NCI-H446 treated with DMSO at 0.1 percent for 48 hours (cell line): ENCODE measurements at regions not wholly inside any gene's neighbourhood (a gene's known extent, or its start where the extent isn't known, plus 50 kb on each side); places are given as distances from the start of the nearest gene placed in this dataset.
A peak's percentile ranks its signal among the peaks of the same experiment; 100 is the strongest.
"Not testable (repeated sequence)": the region's sequence is repeated elsewhere in the genome, so short reads cannot be mapped to it uniquely, and the experiment has no call there.

Experiments used
- DNase-seq: peaks from one replicate; lab custom pipeline; 2025; lab: John Stamatoyannopoulos, UW

DNA sequence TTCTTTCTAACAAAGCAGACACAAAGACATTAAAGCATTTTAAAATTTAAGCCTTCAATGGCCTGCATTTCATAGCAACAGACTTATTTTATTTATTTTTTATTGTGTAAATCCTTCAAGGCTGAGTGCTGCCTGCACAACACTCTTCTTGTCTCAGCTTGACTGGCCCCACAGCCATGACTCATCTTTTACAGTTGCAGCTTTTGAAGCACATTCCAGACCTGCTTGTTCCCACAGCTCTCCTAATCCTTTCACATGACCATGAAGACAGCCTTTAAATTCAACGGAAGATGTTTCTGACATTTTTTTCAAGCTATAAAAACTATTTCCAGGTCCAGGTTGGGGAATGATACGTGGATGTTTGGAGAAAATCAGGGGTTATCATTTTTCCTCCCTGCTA is 276.9 kb upstream of the TACR3 start:
- DNase-seq = peak; percentile 76

DNA sequence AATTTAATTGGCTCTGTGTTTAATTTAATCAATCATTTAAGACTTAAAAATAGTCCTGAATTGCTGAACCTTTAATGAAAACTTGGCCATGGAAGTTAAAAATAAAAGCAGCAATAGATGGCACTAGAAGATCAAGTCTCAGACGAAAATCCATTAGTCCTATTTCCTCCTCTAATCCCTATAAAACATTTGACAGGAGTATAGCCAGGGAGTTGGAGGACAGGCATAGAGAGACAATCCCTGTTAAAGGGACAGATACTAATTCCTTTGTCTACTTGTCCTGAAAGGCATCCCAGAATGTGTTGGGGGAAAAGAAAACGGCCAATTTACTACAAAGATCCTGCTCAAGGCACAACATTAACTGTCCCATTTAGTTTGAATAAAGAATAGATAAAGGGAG is 276.3 kb upstream of the TACR3 start:
- peak; percentile 69 for DNase-seq

DNA sequence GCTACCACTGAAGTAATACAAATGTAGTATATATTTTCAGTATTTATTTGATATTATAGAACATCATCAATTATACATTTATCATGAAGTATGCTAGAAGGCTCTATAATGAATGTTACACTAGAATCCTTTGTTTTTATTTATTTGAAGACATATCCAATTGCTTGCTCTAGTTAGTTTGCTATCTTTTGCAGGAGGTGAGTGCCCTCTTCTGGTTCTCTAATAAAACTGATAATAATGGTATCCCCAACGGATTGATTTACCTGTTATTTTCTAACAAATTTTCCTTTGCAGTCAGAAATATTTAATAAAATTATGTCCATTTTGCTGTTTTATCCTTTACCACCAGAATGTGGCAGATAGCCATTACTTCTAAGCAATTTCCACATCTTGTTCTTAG is 274.3 kb upstream of the TACR3 start:
- peak; percentile 23 for DNase-seq

DNA sequence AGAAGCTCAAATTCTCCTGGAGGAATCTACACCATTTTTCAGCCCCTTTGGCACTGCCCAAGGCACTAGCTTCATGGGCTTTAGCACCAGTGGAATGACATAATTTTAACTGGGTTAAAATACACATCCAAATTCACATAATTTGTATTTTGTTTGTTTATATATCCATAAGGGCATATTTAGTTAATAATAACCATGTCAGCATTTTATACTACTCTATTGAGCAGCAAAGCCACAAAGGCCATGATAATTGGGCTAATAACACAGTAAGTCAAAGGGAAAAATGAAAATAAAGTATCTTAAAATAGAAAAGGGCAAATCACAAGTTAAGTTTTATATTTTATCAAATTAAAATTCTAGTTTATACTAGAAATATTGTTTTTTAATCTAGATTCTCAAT is 262.7 kb upstream of the TACR3 start:
- no peak for DNase-seq

DNA sequence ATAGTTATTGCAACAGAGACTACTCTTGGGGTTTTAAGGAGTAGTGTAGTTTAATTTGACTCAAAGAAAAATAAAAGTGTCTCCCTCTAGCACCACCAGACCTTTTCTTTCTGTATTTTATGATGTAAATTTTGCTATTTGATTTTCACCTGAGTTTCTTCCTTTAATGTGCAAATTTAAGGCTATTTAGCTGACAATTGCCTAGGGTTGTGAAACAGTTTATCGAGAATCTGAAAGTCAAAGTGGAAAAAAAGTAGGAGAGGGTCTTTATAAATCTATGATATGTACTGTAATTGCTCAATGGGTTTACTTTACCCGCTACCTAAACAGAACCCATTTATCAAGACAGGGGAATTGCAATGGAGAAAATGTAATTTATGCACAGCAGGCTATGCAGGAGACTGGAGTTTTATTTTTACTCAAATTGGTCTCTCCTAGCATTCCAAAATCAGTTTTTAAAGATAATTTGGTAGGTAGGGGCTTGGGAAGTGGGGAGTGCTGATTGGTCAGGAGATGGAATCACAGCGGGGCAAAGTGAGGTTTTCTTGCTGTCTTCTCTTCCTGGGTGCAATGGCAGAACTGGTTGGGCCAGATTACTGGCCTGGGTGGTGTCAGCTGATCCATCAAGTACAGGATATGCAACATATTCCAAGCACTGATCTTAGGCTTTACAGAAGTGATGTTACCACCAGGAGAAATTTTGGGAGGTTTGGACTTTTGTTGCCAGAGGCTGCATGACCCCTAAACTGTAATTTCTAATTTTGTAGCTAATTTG is 228.6 kb upstream of the TACR3 start:
- no peak for DNase-seq

DNA sequence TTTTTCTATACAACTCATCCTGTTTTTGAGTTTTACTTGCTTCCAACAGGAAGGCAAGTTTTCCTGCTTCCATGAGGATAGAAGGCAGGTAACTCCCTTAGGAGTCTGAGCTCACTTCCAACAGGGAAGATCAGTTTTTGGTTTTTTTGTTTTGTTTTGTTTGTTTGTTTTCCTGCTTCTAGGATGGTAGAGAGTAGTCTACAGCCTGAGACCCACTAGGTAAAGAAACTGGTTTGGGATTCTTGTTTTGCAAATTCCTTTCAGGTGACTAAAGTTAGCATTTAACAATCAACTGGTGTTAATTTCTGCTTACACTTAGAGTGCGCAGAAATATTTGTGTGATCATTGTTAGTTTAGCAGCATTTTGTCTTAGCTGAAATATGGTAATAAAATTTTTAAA is 227.8 kb upstream of the TACR3 start:
- DNase-seq = no peak

DNA sequence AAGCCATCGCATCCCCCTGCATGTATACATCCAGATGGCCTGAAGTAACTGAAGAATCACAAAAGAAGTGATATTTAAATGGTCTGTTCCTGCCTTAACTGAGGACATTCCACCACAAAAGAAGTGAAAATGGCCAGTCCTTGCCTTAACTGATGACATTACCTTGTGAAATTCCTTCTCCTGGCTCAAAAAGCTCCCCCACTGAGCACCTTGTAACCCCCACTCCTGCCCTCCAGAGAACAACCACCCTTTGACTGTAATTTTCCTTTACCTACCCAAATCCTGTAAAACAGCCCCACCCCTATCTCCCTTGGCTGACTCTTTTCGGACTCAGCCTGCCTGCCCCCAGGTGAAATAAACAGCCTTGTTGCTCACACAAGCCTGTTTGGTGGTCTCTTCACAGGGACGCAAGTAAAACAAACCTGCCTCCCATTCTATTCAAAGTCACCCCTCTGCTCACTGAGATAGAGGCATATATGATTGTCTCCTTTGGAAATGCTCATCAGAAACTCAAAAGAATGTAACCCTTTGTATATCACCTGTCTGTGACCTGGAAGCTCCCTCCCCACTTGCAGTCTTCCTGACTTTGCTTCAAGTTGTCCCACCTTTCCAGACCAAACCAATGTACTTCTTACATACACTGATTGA is 227.0 kb upstream of the TACR3 start:
- not testable (repeated sequence) for DNase-seq

DNA sequence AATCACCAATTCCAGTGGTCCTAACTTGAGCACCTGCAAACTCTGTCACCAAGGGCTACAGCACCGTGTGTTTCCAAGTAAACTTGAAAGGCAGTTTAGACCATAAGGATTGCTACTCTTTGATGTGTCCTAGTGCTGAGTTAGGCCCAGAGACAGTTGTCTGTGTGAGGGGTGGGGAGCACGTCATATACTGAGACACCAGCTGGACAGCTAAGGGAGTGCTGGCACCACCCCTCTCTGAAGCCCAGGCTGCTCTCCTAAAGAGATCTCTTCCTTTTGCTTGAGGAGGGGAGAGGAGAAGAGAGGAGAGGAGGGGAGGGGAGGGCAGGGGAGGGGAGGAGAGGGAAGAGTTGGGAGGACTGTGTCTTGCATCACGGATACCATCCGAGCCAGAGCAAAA is 218.7 kb upstream of the TACR3 start:
- DNase-seq = no peak

DNA sequence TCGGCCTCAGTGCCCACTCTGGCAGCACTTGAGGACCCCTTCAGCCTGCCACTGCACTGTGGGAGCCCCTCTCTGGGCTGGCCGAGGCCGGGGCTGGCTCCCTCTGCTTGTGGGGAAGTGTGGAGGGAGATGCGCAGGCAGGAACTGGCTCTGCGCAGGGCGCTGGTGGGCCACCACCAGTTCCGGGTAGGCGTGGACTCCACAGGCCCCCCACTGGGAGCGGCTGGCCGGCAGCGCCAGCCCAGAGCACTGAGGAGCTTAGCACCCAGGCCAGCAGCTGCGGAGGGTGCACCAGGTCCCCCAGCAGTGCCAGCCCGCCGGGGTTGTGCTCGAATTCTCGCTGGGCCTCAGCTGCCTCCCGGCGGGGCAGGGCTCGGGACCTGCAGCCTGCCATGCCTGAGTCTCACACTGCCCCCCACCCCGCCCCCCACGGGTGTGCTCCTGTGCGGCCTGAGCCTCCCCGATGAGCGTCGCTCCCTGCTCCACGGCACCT is 216.9 kb upstream of the TACR3 start:
- DNase-seq = no peak

DNA sequence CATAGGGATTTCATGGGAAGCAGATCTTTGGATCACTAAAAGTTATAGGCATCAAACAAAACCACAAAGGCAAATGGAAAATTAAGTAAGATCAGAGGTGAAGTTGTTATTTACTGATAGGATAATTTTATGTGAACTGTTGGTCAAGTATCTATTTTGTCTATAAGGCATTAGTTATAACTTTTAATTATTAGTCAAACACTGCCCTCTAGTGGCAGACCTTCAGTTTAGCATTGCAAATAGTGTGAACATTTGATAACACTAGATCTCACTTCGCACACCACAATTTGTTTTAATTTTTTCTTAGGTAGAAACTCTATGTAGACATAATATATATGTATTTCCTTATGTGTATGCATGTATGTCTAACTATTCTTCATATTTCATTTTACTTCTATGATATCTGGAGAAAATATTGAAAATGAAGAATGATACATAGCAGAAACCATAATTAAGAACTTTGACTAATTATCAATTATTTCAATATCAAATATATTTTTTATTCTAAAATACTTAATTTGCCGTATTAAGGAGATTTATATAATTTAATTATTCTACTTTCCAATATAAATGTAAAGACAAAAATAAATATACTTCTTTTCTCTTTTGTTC is 214.5 kb upstream of the TACR3 start:
- peak; percentile 29 for DNase-seq

DNA sequence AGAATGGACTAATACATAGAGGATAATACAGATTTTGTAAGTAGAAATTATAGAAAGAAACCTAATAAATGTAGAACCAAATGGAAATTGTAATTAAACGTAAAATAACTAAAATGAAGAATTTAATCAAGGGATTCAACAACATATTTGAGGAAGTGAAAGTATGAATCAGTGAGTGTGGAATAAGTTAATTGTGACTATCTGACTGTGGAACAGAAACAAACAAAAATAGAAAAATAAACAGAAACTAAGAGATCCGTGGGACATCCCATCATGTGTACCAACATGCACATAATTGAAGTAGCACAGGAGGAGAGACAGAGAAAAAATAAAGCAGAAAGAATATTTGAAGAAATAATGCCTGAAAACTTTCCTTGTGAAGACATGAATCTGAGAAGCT is 208.6 kb upstream of the TACR3 start:
- DNase-seq = no peak

DNA sequence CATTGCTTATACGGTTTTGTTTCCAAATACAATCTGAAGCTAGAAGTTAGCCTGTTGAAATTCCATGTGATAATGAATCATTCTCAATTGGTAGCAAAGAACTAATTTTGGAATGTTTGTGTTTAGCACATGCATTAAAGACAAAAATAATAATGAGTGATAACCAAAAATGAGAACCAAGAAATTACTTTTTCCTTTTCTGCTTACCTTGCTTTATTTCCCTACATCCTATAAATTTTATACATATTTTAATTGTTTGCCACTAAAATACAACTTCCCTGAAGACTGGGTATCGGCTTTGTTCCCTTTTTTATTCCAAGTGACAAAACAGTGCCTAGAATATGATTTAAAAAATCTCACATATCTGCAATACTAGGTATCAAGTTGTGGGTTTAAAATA is 203.8 kb upstream of the TACR3 start:
- no peak for DNase-seq

DNA sequence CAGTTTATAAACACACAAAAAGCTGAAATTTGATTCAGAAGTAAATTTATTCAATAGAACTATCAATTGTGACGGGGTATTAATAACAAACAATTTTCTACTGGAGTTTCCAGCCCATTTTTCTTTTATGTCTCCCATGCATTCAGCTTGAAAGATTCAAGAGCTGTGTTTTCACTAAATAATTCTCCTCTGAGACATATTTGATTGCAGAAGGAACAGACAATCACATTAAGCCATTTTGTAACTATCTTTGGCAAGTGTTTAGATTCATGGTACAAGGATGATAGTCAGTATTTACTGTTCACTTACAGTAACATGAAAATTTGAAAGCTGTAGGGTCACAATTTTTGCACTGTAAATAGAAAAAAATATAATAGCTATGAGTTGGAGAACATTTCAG is 198.4 kb upstream of the TACR3 start:
- no peak for DNase-seq

DNA sequence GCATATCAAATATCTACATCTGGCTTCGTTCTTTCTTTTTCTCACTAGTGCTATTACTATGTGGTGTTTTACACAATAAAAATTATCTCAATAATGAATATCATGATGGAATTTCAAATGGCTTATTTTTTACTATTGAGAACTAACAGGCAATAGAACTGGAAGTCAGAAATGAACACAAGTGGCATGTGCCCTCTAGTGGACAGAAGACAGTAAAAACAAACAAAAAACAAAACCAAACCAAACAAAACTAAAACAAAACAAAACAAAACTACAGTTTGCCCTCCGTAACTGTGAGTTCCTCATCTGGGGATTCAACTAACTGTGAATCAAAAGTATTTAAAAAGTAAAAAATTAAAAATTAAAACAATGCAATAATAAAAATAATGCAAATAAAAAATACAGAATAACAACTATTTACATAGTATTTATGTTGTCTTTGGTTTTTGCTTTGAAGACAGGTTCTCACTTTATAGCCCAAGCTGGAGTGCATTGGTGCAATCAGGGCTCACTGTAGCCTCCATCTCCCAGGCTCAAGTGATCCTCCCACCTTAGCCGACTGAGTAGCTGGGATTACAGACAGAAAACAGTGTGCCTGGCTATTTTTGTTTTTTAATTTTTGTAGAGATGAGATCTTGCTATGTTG is 195.6 kb upstream of the TACR3 start:
- DNase-seq = peak; percentile 14

DNA sequence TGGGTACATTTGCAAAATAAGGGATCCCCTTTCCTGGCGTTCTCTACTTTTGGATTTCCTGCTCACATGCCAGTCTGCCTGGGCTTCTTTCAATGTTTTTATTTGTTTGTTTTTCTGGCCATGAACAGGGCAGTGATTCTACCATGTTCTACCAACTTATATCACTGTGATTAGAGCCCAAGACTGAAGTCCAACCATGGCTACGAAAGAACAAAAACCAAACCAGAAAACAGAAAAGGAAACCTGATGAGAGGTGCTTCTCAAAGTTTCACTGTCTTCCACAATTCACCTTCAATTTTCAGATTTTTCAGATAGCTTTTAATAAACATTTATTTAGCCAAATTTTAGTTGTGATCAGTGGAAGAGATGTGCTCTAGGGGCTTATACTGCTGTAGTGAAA is 187.6 kb upstream of the TACR3 start:
- no peak for DNase-seq

DNA sequence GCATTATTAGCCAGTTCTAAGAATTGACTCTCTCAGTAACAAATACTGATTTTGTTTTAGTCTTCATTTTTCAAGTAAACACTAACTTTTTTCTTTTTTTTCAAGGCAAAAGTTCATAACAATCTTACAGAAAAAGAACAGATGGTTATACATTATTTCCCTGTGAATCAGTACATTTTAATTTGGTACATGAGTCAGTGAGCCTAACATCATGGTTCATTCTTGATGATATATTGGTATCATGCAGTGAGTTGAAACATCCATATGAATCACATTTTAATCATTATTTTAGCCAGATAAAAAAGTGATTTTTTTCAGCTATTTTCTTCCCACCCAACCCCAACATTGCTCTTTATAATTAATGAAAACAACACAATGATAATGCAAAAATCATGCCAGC is 184.3 kb upstream of the TACR3 start:
- DNase-seq = peak; percentile 48

DNA sequence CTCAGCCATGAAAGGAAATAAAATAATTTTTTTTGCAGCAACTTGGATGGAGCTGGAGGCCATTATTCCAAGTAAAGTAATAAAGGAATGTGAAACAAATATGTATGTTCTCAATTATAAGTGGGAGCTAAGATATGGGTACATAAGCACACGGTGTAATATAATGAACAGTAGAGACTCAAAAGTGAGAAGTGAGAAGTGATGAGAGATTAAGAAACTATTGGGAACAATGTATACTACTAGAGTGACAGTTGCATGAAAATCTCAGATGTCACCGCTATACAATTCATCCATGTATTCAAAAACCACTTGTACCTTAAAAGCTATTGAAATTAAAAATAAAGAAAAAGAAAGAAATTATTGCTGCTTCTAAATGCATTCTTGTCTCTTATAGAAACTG is 182.9 kb upstream of the TACR3 start:
- DNase-seq = no peak

DNA sequence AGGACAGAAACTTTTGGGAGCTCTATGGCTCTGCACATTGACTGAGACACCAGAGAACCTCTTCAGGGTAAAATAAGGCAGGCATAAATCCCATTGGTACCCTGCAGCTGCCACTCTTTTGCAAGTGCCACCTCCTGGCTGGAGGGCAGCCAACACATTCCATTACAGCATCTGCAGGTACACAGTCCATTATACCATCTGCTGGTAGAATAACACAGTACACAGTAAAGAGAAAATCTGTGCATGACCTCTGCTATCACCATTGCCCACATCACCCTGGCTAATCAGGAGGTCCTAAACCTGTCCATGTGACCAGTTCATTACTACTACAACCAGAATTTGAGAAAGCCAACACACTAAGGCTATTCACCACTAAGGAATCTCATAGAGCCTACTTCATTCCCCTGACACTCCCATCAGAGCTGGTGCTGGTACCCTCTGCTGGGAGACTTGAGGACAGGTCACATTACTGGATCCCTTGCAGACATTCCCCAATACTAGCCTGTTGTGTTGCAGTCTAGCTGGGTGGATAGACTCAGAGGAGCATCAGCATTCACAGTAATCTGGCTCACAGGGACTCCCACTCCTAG is 176.2 kb upstream of the TACR3 start:
- DNase-seq = no peak

DNA sequence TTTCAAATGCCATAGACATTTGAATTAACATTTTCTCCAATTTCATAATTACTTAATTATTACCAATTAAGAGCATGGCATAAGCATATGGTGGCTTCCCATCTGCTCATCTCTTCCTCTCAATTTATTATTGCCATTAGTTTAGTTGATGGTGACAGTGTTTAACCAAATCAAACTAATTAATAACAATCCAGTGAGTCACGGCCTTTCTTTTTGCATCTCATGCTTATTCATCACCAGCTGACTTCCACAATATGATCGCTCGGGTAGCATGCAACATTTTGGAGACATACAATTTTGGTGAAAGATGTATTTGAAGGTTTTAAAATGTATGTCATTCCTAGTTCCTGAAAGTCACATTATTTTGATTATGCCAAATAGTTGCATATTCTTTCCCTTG is 172.8 kb upstream of the TACR3 start:
- no peak for DNase-seq

DNA sequence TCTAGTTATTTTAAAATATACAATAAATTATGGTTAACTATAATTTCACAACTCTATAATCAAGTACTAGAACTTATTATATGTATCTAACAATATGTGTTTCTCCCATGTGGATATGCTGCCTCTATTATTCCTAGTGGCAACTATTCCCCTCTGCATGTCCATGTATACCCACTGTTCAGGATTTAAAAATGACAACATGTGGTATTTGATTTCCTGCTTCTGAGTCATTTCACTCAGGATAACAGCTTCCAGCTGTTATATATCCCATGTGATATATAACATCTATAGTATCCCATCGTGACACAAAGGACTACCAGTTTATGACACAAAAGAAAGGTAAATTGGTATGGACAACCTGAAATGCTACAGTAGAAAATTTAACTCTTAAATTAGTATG is 167.4 kb upstream of the TACR3 start:
- DNase-seq = no peak

DNA sequence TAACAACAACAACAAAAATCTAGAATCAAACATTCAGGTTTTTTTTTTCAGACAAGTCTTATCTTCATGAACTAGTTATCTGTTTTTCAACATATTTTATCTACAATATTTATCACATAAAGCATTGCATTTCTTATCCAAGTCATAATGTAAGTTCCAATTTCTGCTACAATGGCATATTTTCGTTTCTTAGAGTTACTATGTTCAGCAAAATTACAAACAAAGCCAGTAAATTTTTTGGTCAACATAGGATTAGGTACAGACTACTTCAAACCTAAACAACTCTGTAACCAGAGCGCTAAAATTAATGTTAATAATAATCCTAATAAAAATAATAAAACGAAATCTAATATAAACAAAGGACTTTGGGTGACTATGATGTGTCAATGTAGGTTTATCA is 165.4 kb upstream of the TACR3 start:
- no peak for DNase-seq

DNA sequence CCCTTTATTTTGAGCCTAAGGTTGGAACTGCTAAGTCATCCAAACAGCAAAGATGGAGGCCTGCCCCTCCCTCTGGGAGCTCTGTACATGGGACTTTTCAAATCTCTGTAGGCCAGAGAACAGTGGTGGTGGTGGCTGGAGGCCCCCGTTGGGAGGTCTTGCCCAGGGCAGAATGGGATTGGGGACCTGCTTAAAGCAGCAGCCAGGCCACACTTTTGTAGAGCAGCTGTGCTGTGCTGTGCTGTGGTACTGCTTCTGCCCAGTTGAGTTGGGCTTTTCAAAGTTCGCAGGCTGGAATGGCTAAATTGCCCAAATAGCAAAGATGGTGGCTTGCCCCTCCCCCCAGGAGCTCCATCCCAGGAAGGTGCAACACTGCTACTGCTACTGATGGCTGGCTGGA is 147.5 kb upstream of the TACR3 start:
- DNase-seq = no peak
